Muscle of arm (tissue), 1 donor: ENCODE measurements at regions not wholly inside any gene's neighbourhood (a gene's known extent, or its start where the extent isn't known, plus 50 kb on each side); places are given as distances from the start of the nearest gene placed in this dataset.
A peak's percentile ranks its signal among the peaks of the same experiment; 100 is the strongest.
"Not testable (repeated sequence)": the region's sequence is repeated elsewhere in the genome, so short reads cannot be mapped to it uniquely, and the experiment has no call there.

Experiments
- DNase-seq: peaks from one replicate; pipeline ENCODE4 v3.0.0-alpha.2; 2013

DNA sequence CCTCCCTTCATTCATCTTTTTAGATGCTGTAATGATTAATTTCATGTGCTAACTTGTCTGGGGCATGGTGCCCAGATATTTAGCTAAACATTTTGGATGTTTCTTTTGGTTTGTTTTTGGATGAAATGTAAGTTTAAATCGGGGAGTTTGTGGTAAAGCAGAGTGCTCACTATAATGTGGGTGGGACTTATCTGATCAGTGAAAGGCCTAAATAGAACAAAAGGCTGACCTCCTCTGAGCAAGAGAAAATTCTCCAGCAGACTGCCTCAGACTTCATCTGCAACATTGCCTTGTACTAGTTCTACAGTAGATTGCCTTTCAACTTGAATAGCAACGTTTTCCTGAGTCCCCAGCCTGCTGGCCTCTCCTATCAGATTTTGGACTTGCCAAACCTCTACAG, 183.6 kb downstream of the S1PR1 start:
- no peak for DNase-seq

DNA sequence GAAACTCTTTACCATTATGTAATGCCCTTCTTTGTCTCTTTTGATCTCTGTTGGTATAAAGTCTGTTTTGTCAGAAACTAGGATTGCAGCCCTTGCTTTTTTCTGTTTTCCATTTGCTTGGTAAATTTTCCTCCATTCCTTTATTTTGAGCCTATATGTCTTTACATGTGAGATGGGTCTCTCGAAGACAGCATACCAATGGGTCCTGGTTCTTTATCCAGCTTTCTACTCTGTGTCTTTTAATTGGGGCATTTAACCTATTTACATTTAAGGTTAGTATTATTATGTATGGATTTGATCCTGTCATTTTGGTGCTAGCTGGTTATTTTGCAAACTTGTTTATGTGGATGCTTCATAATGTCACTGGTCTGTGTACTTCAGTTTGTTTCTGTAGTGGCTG, 191.3 kb downstream of the S1PR1 start:
- not testable (repeated sequence) for DNase-seq

DNA sequence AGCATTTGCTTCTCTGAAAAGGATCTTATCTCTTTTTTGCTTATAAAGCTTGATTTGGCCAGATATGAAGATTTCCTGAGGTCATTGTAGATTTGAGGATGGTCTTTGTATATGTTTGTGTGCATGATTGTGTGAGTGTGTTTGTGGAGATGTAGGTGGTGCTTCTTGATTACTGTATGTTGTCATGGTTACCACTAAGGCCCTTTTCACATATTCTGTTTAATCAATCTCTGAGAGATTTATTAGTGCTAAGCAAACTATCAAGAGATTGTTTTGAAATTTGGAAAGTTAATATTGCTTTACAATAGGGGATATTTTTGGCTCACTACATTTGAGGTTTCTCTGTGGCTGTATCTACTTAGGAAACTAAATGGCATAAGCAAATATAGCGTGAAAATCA, 191.7 kb downstream of the S1PR1 start:
- no peak for DNase-seq

DNA sequence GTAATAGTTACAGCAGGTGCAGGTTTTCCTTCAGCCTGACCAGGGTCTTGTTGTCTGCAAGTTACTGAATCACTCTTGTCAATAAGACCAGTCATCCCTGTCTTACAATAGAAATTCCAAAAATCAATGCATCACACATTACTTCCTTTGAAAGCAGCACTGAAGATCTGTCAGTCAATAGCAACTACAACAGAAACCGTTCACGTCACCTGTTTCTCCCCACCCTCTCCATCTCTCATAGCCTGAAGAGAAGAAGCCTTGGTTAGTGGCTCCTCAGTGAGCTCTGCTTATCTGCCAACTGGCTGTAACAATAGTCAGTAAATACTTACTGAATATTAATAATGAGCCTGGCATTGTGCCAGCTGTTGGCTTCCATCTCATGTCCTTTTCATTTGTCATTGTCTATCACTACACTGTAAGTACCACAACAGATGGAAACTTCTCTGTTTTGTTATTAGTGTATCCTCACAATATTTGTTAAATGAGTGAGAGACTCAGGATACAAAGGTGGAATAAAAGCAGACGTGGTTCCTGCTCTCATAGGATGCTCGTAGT, 195.2 kb downstream of the S1PR1 start:
- no peak for DNase-seq

DNA sequence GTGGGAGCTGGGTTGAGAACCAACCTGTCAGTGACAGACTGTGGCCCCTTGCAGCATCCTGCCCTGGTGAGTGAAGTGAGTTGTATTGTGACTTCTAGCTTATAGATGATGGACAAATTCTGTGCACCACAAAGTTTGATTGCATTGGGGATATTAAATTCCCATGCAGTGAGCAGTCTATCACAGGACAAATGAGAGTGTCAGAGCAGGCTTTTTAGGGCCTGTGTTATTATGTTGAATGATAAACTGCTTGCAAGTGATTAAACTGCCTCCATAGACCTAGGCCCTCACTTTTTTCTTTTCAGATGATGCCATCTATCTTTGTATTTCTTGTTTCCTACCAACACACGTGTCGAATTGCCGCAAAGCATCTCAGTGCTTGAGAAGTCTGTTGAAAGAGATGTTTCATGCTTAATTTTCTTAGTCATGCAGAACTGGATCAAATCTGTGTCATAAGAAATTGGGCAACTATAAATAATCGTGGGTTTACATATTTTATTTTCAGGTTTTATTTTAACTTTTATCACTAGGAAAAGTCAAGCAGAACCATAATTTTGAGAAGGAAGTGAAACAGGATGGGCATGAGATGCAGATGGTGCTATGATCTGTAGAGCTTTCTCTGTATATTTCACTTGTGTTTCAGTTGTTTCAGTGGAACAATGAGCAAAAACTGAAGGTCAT, 199.2 kb downstream of the S1PR1 start:
- no peak for DNase-seq

DNA sequence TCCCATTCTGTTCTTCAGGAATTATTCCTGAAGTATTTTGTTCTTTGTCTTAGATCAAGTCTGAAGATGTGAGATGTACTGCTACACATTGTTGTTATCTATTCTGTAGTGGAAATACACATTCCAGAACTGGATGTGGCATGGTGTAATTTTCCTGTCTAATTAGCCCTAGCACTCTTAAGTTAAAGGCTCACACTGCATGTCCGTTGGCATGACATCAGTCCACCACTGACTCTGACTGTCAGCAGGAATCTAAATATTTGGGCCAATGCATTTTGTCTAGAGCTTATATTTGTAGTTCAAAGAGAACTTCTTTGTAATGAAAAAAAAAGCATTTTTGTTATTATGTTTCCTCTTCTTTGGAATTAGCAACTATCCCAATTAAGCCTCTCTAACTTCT, 201.0 kb downstream of the S1PR1 start:
- no peak for DNase-seq

DNA sequence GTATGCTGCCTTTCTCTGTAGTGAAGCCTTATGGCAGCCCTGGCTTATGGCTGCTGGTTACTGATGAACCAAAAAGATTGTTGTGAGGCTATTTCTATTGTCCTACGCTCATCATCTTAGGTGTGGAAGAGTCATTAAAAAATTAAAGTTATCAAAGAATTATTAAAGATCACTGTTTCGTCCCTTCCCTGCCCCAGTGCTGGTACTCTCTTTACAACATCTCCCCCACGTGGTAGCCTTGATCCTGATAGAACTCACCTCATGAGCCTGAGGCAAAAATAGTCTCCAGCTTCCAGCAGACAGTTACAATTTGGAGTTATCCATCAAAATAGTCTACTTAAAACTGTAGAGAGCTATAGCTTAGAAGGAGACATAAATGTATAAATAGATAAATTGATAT, 201.5 kb downstream of the S1PR1 start:
- no peak for DNase-seq

DNA sequence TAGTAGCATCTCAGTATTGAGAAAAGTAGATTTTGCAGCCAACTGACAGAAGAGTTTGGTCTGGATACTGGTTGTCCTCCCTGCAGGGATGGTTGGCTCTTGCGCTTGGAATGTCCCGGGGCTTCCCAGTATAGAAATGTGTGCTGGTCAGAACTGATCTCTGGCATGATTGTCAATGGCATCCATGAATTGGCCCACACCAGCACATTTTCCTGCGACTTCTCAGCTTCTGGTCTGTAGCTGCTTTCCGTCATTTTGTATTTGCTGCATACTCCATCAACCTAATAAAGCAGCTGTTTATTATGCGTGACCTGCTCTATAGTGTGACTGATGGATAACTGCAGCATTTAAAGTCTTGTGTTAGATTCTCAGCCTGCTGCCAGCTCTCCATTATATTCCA, 203.7 kb downstream of the S1PR1 start:
- peak; percentile 26 for DNase-seq

DNA sequence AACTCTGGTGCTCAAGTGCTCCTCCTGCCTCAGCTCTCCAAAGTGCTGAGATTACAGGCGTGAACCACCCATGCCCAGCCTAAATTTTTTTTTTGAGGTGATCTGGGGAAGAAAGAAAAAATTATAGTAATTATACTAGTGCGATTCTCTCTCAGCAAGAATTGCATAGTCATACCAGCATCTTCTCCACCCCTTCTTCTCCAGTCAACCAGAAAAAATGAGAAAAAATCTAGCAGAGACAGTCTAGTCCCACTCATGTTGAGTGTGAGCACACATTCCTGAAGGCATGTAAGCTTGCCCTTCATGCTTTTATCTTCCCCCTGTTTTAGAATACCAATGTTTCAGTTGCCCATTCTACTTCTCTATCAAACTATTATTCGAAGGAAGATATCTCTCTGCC, 207.6 kb downstream of the S1PR1 start:
- DNase-seq: no peak

DNA sequence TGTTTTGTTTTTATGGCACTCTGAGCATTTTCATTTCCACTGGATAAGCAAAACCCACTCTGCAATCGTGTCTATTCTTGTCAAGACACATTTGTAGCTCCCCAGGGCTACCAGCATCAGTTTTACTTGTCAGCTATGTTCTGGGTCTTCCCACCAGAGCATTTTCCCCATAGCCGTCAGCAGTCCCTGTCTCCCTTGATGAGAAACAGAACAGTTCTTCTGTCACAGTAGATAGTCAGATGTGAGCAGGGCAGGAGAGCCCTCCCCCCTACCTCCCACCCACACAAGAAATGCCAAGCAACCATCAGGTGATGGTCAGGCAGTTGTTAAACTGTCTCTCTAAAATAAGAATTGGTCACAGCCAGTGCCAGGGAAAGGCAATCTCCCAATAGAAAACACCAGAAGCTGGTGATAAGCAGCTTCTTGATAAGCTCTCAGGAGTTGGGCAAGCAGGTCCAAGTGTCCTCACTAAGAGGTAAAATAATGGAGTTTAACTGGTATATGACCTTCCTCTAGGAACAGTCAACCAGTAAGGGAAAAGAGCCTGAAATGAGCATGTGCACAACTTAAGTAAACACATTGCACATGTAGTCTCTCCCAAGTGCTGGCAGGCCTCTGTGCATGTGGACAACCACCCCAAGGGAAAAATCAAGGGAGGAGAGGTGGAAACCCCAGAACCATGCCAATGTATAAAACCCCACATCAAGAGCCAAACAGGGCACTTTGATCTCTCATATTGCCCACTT, 208.2 kb downstream of the S1PR1 start:
- DNase-seq: no peak

DNA sequence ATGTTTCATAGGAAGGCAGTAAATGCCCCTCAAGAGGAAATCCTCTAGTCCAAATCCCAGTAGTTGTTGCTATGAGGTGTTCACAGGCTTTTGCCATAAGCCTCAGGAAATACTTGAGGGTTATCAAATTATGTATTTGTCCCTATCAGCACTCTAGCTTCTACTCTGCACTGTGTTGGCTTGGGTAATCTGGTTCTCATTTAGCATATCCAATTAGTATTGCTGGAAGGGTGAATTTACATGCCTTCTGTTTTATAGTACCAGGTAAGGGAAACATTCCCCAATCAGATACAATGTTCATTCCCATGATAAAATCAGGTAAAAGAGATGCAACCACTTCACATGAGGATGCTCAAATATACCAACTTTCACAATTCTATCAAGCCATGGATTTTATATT, 211.2 kb downstream of the S1PR1 start:
- DNase-seq: no peak

DNA sequence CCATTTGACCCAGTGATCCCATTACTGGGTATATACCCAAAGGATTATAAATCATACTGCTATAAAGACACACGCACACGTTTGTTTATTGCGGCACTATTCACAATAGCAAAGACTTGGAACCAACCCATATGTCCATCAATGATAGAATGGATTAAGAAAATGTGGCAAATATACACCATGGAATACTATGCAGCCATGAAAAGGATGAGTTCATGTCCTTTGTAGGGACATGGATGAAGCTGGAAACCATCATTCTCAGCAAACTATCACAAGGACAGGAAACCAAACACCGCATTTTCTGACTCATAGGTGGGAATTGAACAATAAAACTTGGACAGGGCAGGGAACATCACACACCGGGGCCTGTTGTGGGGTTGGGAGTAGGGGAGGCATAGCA, 213.9 kb downstream of the S1PR1 start:
- DNase-seq: not testable (repeated sequence)

DNA sequence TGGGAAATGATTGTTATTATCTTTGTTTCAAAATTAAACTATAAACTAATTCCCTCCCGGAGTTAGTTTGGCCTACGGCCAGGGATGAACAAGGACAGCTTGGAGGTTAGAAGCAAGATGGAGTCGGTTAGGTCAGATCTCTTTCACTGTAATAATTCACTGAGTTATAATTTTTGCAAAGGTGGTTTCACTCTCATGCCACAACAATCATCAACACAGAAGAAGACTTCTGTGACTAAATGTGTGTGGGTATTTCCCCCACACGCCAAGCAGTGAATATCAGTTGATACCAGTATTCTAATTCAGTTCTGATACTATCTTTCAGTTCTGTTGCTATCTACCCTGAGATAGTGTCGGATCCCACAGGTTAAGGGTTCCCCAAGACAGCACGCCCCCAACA, 215.1 kb downstream of the S1PR1 start:
- DNase-seq: no peak

DNA sequence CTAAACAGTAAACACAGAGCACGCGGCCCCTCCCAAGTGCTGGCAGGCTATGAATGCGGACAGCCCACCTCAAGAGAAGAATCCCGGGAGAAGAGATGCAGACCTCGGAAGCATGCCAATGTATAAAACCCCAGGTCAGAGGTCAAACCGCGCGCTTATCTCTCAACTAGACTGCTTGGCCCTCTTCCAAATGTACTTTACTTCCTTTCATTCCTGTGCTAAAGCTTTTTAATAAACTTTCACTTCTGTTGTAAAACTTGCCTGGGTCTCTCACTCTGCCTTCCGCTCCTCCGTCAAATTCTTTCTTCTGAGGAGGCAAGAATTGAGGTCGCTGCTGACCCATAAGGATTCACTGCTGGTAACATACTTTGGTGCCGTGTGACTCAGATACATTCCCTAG, 216.0 kb downstream of the S1PR1 start:
- DNase-seq: no peak

DNA sequence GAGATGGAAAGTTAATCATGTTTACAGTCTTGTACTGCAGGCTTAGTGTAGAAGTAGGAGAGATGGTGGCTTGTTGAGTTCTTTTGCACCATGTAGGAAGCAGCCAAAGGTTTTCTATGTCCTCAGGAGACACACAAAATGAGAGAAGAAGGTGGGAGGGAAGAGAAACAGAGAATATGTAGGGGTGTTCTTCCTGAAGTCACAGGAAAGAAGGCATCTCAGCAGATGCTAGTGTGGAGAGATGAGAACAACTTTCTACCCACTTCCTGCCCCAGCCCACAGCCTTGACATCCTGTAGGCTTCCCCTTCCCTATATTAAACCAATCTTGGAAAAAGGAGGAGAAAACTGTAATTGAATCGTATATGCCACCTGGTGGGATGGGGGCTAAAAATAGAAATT, 217.0 kb downstream of the S1PR1 start:
- no peak for DNase-seq

DNA sequence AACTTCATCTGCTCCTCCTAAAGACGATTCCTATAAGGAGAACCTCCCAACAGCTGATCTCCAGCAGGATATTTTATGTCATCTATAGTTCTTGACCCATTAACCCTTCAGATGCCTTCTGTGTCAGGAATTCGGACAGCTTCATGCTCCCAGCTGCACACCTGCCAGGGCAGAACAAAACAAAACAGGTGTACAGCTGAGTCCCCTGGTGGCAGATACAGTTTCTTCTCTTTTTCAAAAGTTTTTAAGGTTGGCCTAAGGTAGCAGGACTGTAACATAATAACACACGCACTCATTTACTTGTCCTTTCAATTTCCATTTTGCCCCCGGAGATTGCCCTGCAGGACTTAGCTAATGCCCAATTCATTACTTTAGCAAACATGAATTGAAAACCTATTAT, 218.3 kb downstream of the S1PR1 start:
- DNase-seq: no peak

DNA sequence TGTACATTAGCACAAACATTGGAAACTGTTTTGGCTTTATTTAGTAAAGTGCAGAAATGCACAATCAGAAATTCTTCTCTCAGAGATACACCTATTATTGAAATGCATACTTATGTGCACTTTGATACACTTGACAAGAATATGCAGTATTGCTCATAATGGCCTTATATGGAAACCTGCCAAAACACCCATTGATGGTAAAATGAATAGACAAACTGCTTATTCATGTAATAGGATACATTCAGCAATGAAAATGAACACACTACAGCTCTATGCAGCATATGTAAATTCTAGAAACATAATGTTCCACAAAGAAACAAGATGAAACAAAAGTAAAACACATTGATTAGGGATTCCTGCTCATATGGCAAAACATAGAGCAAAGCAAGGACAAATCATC, 223.9 kb downstream of the S1PR1 start:
- DNase-seq: no peak

DNA sequence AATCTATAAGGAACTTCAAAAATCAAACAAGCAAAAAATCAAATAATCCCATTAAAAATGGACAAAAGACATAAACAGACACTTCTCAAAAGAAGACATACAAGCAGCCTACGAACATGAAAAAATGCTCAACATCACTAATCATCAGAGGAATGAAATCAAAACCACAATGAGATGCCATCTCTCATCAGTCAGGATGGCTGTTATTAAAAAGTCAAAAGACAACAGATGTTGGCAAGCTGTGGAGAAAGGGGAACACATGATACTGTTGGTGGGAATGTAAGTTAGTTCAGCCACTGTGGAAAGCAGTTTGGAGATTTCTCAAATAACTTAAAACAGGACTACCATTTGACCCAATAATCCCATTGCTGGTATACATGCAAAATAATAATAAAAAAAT, 226.4 kb downstream of the S1PR1 start:
- DNase-seq: no peak

DNA sequence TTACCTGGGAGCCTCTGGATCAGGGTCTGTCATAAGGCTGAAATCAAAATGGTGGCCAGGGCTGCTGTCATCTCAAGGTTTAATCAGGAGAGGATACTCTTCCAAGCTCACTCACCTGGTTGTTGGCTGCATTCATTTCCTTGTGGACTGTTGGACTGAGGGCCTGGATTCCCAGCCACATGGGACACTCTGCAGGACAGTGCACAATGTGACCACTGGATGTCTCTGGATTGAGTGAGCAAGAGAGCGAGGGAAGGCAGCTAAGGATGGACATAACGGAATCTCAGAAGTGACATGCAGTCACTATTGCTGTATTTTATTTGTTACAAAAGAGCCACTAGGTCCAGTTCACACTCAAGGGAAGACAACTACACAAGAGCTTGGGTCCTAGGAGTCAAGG, 229.1 kb downstream of the S1PR1 start:
- no peak for DNase-seq

DNA sequence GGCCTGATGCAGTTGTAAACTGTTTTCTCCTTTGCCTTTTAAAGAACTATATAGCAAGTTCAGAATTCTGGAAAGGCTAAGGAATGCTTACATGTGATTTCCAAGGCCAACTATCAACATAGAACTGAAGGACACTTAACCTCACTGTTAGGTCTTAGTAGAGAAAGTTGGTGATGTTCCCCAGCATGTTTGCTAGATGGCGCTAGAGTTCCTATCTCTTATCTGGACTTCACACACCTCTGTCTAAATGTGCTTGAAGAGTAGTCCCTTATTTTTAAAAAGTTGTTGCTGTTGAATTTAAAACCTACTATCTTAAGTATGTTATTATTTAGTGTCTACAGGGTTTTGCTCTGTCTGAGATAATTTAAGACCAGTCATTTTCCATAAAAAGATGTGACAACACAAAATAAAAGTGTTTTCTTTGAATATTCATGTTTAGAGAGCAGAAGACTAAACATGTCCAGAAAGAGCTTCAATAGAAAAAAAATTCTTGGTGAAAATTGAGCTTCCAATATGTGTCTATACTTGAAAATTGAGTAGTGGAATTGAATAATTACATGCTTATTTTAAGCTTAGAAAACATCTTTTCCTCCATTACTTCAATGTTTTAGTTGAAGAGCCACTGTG, 237.3 kb downstream of the S1PR1 start:
- peak; percentile 25 for DNase-seq

DNA sequence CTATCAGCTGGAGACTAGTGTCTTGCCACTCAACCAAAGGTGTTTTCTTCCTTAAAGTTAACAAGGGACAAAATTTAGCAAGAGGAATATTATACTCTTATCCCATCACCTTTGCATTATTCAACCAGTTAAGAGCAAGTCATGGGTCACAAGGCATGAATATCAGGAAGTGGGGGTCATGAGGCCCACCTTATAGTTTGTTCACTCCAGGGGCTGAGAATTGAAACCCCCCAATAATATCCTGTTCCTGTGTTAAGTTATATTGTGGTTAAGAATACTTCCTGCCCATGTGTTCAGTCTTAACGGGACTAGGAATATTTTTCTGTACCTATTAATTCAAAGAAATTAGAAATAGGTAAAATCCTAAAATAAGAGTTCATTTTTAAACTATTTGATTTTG, 239.7 kb downstream of the S1PR1 start:
- DNase-seq: no peak

DNA sequence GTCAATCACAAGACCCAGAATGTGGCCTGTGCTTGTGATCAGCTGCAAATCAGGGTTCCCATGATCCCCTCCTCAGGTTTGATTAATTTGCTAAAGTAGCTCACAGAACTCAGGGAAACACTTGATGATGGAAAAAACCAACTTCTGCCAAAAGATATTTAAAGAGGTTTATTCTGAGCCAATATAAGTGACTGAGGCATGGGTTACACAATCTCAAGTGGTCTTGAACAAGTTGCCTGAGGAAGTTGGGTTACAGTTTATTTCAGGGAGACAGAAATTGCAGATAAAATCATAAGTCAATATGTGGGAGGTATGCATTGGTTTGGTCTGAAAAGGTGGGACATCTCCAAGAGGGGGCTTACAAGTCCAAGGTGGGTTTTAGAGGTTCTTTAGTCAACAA, 243.1 kb downstream of the S1PR1 start:
- DNase-seq: no peak

DNA sequence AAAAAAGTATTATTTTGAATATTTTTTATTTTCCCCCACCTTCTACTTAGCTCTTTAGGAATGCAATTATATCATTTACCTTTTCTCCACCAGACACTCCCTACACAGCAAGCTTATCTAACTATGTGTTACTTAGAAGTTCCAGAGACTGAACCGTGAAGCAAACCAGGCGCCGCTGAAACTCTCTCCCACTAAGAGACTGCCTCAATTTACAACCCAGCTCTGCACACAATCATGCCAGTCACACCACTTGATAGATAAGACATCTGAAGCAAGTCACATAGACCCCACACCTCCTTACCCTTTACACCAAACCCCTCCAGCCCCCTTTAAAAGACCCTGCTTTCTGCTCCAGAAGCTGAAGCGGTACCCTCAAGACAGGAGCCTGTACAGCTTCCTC, 245.5 kb downstream of the S1PR1 start:
- DNase-seq: no peak
